ENCODE measurements at regions not wholly inside any gene's neighbourhood (a gene's known extent, or its start where the extent isn't known, plus 50 kb on each side); places are given as distances from the start of the nearest gene placed in this dataset.

DNA sequence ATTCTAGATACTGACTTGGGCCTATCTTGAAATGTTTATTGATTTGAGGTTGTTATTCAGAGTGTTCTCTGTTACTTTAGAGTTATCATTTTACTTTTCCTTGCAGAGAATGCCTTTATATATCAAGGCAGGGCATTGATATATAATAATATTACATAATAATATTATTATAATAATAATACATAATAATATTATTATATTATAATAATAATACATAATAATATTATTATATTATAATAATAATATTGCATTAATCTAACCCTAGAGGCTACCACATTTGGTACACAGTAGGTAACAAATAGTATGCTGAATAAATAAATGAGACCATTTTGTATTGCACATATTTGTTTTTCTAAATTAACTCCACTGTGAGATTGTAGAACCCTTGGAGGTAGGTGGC, 216.3 kb downstream of the EFHB start:
- DNase-seq (ENCODE audit: low read depth), result no peak

DNA sequence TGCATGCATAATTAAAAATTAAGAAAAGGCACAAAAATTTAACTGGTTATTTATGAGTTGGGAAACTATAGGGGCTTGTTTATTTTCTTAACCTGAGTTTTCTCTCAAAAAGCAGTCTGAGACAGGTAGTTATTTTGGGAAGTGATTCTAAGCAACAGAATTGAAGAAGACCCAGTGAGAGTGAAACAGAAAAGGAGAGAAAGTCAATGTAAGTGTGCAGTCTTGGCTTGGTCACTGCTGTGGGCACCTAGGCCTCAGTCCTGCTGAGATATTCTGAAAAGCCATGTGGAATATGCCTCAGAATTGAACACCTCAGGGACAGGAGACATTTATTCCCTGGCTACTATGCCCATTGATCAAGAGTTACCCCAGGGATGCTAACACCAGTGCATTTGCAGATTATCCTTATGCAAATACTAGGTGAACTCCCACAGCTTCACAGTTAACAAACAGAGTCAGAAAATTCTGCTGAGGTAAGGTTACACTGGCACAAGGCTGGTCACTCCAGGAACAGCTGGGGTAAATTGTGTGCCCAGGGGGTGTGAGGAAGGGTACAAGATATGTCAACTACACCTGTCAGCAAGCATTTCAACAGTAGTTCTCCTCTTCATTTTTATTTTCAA, 222.7 kb downstream of the EFHB start:
- DNase-seq (ENCODE audit: low read depth), result no peak

DNA sequence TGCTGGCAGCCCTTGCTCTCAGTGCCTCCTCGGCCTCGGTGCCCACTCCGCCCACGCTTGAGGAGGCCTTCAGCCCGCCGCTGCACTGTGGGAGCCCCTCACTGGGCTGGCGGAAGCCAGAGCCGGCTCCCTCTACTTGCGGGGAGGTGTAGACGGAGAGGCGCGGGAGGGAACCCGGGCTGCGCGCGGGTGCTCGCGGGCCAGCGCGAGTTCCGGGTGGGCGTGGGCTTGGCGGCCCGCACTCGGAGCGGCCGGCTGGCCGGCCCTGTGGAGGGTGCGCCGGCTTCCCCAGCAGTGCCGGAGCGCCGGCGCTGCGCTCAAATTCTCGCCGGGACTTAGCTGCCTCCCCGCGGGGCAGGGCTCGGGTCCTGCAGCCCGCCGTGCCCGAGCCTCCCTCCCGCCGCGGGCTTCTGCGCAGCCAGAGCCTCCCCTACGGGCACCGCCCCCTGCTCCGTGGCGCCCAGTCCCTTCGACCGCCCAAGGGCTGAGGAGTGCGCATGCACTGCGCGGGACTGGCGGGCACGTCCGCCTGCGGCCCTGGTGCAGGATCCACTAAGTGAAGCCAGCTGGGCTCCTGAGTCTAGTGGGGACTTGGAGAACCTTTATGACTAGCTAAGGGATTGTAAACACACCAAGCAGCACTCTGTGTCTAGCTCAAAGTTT, 231.5 kb downstream of the EFHB start:
- DNase-seq (ENCODE audit: low read depth), result peak; percentile 69

DNA sequence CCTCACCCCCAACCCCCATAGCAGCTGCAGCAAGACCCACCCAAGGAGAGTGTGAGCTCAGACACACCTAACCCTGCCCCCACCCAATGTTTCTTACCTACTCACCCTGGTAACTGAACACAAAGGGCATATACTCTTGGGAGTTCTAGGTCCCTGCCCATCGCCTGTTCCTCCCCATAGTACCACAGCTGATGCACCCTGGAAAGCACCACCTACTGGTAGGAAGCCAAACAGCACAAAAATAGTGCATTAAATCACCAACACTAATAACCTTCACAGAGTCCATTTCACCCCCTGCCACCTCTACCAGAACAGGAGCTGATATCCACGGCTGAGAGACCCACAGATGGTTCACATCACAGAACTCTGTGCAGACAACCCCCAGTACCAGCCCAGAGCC, 245.2 kb downstream of the EFHB start:
- peak; percentile 25 for DNase-seq (ENCODE audit: low read depth)

DNA sequence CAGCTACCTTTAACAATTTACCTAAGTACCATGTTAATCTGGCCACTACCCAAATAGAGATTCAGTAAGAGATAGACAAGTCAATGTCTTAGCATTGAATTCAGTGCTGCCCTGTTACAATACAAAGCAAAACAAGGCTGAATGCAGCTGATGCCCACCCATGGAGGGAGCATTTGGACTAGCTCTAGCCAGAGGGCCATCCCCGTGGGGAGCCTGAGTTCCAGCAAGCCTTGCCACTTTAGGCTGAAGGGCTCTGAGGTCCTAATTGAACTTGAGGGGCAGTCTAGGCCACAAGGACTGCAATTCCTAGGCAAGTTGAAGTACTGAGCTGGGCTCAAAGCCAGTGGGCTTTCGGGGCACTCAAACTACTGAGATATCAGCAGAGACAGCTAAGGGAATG, 265.9 kb downstream of the EFHB start:
- DNase-seq (ENCODE audit: low read depth), result no peak

DNA sequence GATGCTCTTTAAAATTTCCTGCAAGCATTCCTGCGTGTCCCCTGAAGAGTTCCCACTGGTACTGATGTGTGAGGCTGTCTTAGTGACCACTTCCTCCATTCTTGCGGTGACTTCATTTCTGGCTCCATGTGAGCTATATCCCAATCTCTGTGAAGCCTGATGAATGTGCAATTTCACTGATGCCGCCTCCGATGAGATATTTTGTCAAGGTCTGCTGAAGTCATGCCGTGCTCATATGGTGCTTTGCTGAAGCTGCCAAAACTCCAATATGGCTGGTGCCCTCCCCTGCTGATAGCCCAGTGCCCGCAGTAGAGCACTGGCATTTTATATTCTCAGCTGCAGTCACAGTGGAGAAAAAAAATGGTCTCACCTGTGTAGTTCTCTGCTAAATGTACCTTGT, 271.5 kb downstream of the EFHB start:
- DNase-seq (ENCODE audit: low read depth), result no peak

DNA sequence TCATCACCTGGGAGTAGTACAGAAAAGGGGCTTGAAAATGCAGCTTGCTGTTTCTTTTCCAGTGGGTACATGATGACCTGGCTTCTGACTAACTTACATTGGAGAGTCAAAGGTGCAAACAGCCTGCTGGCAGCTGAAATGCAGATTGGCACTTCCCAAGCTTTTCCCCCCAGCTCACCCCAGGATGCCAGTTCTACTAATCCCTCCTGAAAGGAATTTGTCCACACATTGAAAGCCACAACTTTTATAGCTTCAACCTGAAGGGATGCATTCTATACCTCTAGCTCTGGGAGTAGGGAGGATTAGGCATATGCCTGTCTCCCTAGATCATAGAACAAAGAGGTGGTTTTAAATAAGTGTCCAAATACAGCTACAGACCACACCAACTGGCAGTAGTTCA, 281.7 kb downstream of the EFHB start:
- DNase-seq (ENCODE audit: low read depth), result no peak

DNA sequence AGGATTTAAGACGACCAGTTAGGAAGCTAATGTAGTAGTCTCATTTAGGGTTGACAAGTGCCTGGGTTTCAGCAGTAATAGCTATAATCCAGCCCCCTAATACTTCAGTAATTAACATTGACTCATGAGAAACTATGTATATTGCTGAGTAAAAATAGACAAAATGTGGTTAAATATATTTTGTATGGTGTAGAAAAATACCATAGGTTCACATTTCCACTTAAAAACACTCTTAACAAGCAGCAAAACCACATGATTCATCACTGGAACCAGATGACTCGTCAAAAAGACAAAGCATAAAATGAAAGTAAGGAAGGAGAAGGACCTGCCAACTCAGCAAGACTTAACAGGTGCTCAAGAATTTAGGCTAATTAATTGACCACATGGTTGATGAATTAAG, 288.9 kb downstream of the EFHB start:
- peak; percentile 71 for DNase-seq (ENCODE audit: low read depth)

DNA sequence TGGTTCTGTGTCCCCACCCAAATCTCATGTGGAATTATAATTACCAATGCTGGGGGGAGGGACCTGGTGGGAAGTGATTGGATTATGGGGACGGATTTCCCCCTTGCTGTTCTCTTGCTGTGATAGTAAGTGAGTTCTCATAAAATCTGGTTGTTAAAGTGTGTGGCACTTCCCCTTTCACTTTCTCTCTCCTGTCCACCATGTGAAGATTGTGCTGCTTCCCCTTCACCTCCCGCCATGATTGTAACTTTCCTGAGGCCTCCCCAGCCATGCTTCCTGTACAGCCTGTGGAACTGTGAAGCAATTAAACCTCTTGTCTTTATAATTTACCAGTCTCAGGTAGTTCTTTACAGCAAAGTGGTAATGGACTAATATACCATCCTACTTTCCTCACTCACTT, 289.6 kb downstream of the EFHB start:
- DNase-seq (ENCODE audit: low read depth), result no peak

DNA sequence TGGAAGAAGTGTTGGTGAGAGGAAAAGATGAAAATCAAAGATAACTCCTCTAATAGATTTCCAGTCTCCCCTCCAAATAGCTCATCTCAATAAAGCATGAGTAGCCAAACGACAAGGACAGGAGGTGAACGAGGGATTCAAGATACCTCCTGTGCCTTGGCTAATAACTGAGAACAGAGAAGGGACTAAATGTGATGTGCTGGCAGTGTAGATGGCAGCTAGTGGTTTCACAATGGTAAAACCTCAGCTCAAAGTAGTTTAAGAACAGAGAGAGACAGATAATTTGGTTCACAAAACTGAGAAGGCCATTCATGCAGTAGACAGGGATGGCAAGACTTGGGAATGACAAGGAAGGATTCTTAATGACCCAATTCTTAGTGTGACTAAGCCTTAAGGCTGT, 292.6 kb downstream of the EFHB start:
- no peak for DNase-seq (ENCODE audit: low read depth)

DNA sequence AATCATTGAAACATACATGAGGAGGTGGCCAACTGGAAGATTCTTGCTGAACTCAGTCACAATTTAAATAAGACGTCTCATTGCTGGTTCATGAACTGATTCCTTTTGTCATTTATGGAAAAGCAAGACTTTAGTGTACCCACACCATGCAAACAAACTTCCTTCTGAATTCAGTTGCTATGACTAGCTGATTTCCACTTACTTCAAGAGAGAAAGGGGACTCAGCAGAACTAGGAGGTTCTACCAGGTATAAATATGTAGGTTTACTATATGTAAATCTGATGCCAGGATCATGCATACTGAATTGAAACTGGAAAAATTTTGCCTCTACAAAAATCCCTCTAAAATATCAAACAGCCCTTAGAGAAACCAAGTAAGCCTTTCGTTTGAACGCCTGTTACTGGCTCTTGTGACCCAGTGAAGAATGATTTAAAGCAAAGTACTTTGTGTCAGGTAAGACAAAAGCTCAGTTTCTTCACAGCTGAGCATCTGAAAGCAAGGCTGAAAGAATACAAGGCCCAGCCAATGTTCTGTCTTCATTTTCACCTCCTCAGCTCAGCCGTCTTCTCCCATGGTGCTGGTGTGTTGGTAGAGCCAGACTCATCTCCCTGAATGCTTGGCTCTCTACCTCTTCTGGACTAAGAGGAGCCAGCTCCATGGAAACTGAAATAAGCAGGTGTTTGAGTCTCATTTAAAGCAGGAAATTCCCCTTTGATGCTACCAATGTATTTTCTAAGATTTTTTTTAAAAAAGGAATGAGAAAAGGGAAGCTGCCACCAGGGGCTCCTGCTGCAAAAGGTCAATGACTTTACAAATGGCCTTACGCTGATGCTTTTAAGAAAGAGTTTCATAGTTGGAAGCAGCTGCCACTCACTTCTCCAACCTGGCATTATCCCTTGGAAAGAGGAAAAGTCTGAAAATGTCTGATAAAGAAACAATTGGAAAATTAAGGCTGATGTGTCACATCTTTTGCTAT, 301.6 kb downstream of the EFHB start:
- no peak for DNase-seq (ENCODE audit: low read depth)

DNA sequence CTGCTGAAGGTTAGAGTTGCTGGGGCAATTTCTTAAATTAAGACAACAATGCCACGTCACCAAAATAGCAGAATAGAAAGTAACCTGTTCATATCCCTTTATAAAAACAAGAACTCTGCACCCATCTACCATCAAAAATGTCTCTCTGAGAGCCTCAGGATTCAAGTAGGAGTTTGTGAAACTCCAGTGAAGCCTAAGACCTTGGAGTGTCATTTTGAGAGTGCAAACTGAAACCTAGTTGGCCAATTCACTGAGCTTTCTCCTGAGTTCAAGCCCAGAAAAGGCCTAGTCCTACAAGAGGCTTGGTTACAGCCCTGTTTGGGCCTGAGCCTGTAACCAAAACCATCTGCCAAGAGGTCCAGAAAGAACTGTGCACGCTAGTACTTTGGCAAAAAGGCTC, 335.1 kb downstream of the EFHB start:
- no peak for DNase-seq (ENCODE audit: low read depth)

DNA sequence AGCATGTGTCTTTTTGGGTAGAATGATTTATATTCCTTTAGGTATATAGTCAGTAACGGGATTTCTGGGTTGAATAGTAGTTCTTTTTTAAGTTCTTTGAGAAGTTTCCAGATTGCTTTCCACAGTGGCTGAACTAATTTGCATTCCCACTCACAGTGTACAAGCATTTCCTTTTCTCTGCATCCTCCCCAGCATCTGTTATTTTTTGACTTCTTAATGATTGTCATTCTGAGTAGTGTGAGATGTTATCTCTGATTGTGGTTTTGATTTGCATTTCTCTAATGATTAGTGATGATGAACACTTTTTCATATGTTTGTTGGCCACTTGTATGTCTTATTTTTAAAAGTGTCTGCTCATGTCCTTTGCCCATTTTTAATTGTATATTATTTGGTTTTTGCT, 337.6 kb downstream of the EFHB start:
- DNase-seq (ENCODE audit: low read depth), result no peak

DNA sequence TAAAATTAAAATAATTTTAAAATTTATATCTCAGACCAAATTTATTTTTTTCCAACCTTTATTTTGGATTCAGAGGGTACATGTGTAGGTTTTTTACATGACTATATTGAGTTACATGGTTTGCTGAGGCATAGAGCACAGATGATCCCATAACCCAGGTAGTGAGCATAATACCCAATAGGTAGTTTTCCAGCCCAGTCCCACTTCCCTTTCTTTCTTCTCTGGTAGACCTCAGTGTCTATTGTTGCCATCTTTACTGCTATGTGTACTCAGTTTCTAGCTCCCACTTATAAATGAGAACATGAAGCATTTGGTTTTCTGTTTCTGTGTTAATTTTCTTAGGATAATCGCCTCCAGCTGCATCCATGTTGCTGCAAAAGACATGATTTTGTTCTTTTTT, 338.1 kb downstream of the EFHB start:
- no peak for DNase-seq (ENCODE audit: low read depth)

All from HT1080 (cell line).